SK-N-SH (cell line): ENCODE measurements at regions not wholly inside any gene's neighbourhood (a gene's known extent, or its start where the extent isn't known, plus 50 kb on each side); places are given as distances from the start of the nearest gene placed in this dataset.
A peak's percentile ranks its signal among the peaks of the same experiment; 100 is the strongest.

Experiments
- CTCF ChIP-seq: fragments of 200-600 bp; sonication (generic); IDR thresholded peaks from 2 replicates; pipeline ENCODE4 v1.6.1; 2017; ENCODE audit warnings: antibody characterized with exemption, mild to moderate bottlenecking, moderate library complexity
- ELF1 ChIP-seq: IDR thresholded peaks from 2 replicates; pipeline ENCODE4 v1.4.0; 2012
- EZH2phosphoT487 ChIP-seq: fragments of 200-600 bp; sonication (generic); IDR thresholded peaks from 2 replicates; pipeline ENCODE4 v1.6.1; 2017; ENCODE audit warnings: low read depth, mixed run types, mild to moderate bottlenecking, antibody characterized with exemption, moderate library complexity, borderline replicate concordance
- MAX ChIP-seq: IDR thresholded peaks from 2 replicates; pipeline ENCODE4 v1.4.0; 2012; ENCODE audit warnings: low read depth
- NFIC ChIP-seq: IDR thresholded peaks from 2 replicates; pipeline ENCODE4 v1.4.0; 2012; ENCODE audit warnings: borderline replicate concordance
- POLR2AphosphoS5 ChIP-seq: IDR thresholded peaks from 2 replicates; pipeline ENCODE4 v1.6.1; 2012; ENCODE audit warnings: low read depth, low read length
- RAD21 ChIP-seq: IDR thresholded peaks from 2 replicates; pipeline ENCODE4 v1.6.1; 2012; ENCODE audit warnings: mild to moderate bottlenecking, low read length
- SMC3 ChIP-seq: IDR thresholded peaks from 2 replicates; pipeline ENCODE4 v1.6.1; 2012; ENCODE audit warnings: low read depth, low read length, improper control_type of control experiment
- TCF12 ChIP-seq: IDR thresholded peaks from 2 replicates; pipeline ENCODE4 v1.4.0; 2012
- TEAD4 ChIP-seq: IDR thresholded peaks from 2 replicates; pipeline ENCODE4 v1.4.0; 2012; ENCODE audit warnings: mild to moderate bottlenecking, borderline replicate concordance; ENCODE audit not compliant: insufficient read depth

- no peak for TF ChIP-seq EZH2phosphoT487
- no peak for TF ChIP-seq CTCF
- TF ChIP-seq MAX = no peak
- peak; percentile 56; the same call in 1 of the 2 replicates for TF ChIP-seq TCF12
- TF ChIP-seq ELF1 = no peak
- no peak for TF ChIP-seq TEAD4
- no peak for TF ChIP-seq NFIC
- no peak for TF ChIP-seq POLR2AphosphoS5
- no peak for TF ChIP-seq SMC3
- TF ChIP-seq RAD21 = no peak
Measured at GRCh38 chr1:209291715-209292114, 291.8 kb upstream of the CAMK1G start.
